Thoracic aorta (tissue), 2 donors: ENCODE measurements at regions not wholly inside any gene's neighbourhood (a gene's known extent, or its start where the extent isn't known, plus 50 kb on each side); places are given as distances from the start of the nearest gene placed in this dataset.

Experiments
- ATAC-seq: fragments of 150-250 bp; one replicate; pipeline ENCODE4 v1.8.0; 2017; ENCODE audit warnings: low read depth; ENCODE audit not compliant: insufficient number of reproducible peaks, low FRiP score
- DNase-seq: peaks from one replicate; pipeline ENCODE4 v3.0.0-alpha.2; 2020; ENCODE audit warnings: low spot score
- H3K27ac ChIP-seq, 2 donors: fragments of 200-600 bp; sonication (generic); 1 replicate in 1 of 2; 2 replicates in 1 of 2; pipeline ENCODE4 v1.5.1; 2016; ENCODE audit warnings: mild to moderate bottlenecking in 2 of 2, moderate library complexity in 2 of 2
- H3K27me3 ChIP-seq: fragments of 200-600 bp; sonication (generic); replicated peaks from 2 replicates; pipeline ENCODE4 v1.6.0; 2016; ENCODE audit warnings: mild to moderate bottlenecking; ENCODE audit not compliant: insufficient read depth
- H3K36me3 ChIP-seq: fragments of 200-600 bp; sonication (generic); one replicate; pipeline ENCODE4 v1.5.1; 2016
- H3K4me1 ChIP-seq, 2 donors: fragments of 200-600 bp; sonication (generic); 1 replicate in 1 of 2; 2 replicates in 1 of 2; pipeline versions ENCODE4 v1.5.1 to v1.6.0; 2016; ENCODE audit warnings: low read depth in 2 of 2, mild to moderate bottlenecking in 1 of 2; ENCODE audit not compliant: control insufficient read depth in 1 of 2
- H3K4me3 ChIP-seq: fragments of 200-600 bp; sonication (generic); 2 replicates; pipeline ENCODE4 v1.5.1; 2016; ENCODE audit warnings: mild to moderate bottlenecking
- H3K9me3 ChIP-seq: fragments of 200-600 bp; sonication (generic); 2 replicates; pipeline ENCODE4 v1.5.1; 2016
- TF ChIP-seq, protein P1 (sequence below): fragments of 200-600 bp; sonication (generic); IDR thresholded peaks from one replicate; pipeline ENCODE4 v1.5.1; 2019; ENCODE audit warnings: antibody characterized with exemption

GRCh38 chr12:24256684-24257083 is 307.2 kb upstream of the SOX5 start:
- Histone ChIP-seq H3K9me3 (no peaks in the 10 kb centered on the region), H3K27me3 (no peaks in the 10 kb centered on the region), H3K27ac (no peak overlapping the region), H3K4me1 (no peaks in the 10 kb centered on the region), H3K4me3 (no peak overlapping the region), H3K36me3 (no peaks in the 10 kb centered on the region)
- ATAC-seq (no peak), DNase-seq (no peak)
- TF ChIP-seq, protein P1, sequence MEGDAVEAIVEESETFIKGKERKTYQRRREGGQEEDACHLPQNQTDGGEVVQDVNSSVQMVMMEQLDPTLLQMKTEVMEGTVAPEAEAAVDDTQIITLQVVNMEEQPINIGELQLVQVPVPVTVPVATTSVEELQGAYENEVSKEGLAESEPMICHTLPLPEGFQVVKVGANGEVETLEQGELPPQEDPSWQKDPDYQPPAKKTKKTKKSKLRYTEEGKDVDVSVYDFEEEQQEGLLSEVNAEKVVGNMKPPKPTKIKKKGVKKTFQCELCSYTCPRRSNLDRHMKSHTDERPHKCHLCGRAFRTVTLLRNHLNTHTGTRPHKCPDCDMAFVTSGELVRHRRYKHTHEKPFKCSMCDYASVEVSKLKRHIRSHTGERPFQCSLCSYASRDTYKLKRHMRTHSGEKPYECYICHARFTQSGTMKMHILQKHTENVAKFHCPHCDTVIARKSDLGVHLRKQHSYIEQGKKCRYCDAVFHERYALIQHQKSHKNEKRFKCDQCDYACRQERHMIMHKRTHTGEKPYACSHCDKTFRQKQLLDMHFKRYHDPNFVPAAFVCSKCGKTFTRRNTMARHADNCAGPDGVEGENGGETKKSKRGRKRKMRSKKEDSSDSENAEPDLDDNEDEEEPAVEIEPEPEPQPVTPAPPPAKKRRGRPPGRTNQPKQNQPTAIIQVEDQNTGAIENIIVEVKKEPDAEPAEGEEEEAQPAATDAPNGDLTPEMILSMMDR, result no peak

DNA sequence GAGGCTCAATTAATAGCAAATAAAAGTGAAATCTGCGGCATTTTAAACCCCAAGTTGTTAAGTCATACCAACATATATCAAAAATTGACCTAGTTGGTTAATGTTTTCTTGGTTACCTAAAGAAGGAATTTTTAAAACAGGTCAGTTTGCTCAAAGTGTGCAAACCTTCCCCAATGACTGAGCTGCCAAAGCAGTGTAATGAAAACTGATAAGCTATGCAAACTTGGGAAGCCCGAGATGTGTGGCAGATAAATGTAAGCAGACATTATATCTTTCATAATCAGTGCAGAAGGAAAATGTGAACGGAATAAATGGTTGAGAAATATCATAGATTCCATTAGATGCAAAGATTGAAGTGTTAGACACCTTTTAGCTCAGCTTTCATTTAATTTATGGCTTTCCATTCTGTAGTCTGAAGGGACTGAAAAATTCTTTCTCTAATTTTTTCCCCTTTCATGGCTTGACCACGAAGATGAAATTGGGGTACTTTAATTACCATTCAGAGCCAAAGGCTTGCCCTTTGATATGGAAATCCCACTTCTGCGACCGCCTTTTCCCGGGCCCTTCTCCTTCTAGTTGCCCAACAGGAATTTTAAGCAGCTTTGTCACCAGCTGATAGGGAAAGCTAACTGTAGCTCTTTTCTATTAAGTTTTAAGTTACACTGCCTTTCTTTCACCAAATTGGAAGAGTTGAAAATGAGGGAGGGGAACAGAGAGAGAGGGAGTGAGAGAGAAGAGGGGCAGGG is 306.6 kb upstream of the SOX5 start:
- no peak for ATAC-seq
- TF ChIP-seq, protein P1, result no peak
- no peaks in the 10 kb centered on the region for H3K27me3 ChIP-seq
- no peak overlapping the region for H3K4me3 ChIP-seq
- H3K9me3 ChIP-seq, result no peaks in the 10 kb centered on the region
- no peaks in the 10 kb centered on the region for H3K4me1 ChIP-seq
- no peak overlapping the region for H3K27ac ChIP-seq
- DNase-seq, result no peak
- H3K36me3 ChIP-seq, result no peaks in the 10 kb centered on the region

DNA sequence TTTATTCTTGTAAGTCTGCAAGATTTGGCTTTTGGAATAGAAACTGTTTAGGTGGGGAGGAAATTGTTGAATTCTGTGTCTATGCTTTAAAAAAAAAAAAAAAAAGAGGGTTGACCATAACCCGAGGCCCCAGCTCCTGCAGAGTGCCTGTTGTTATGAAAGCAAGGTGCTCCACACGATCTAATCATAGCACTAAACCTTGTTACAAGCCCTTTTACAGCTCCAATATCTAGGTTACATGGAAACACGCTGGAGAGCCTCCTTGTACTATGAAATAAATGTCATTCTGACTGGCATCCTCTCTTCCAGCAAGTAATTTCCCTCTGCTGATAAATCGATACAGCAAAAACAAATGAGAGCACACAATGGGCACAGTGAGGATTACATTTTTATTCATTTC is 303.1 kb upstream of the SOX5 start:
- H3K36me3 ChIP-seq, result no peaks in the 10 kb centered on the region
- H3K4me3 ChIP-seq, result no peak overlapping the region
- no peaks in the 10 kb centered on the region for H3K27me3 ChIP-seq
- TF ChIP-seq, protein P1, result no peak
- H3K27ac ChIP-seq, result no peak overlapping the region
- H3K9me3 ChIP-seq, result no peaks in the 10 kb centered on the region
- H3K4me1 ChIP-seq, result no peaks in the 10 kb centered on the region
- no peak for ATAC-seq
- DNase-seq, result no peak

- ATAC-seq (no peak), DNase-seq (no peak)
- Histone ChIP-seq H3K27me3 (no peaks in the 10 kb centered on the region), H3K4me1 (peaks cover 4 to 8% of the 10 kb centered on the region in 2 donors), H3K4me3 (no peak overlapping the region), H3K27ac (no peak overlapping the region), H3K36me3 (no peaks in the 10 kb centered on the region), H3K9me3 (no peaks in the 10 kb centered on the region)
- TF ChIP-seq, protein P1, result no peak
These were observed 297.5 kb upstream of the SOX5 start for GRCh38 chr12:24246934-24247333.

GRCh38 chr12:24246376-24246775 is 296.9 kb upstream of the SOX5 start:
- Histone ChIP-seq H3K27me3 (no peaks in the 10 kb centered on the region), H3K4me1 (peaks cover 4 to 8% of the 10 kb centered on the region in 2 donors), H3K27ac (no peak overlapping the region), H3K9me3 (no peaks in the 10 kb centered on the region), H3K4me3 (no peak overlapping the region), H3K36me3 (no peaks in the 10 kb centered on the region)
- no peak for DNase-seq
- TF ChIP-seq, protein P1, result no peak
- ATAC-seq, result no peak
